OCI-LY7 (cell line): ENCODE measurements at regions not wholly inside any gene's neighbourhood (a gene's known extent, or its start where the extent isn't known, plus 50 kb on each side); places are given as distances from the start of the nearest gene placed in this dataset.

Source experiments
- CTCF ChIP-seq: fragments of 200-600 bp; sonication (generic); conservative IDR thresholded peaks from 2 replicates; pipeline ENCODE4 v1.5.1; 2014; ENCODE audit warnings: mild to moderate bottlenecking, antibody characterized with exemption, low read length, moderate library complexity, mixed read lengths
- EZH2phosphoT487 ChIP-seq: fragments of 200-600 bp; sonication (generic); IDR thresholded peaks from 2 replicates; pipeline ENCODE4 v1.6.1; 2018; ENCODE audit warnings: low read depth, borderline replicate concordance, mild to moderate bottlenecking, mixed run types, antibody characterized with exemption, low read length, moderate library complexity, mixed read lengths

DNA sequence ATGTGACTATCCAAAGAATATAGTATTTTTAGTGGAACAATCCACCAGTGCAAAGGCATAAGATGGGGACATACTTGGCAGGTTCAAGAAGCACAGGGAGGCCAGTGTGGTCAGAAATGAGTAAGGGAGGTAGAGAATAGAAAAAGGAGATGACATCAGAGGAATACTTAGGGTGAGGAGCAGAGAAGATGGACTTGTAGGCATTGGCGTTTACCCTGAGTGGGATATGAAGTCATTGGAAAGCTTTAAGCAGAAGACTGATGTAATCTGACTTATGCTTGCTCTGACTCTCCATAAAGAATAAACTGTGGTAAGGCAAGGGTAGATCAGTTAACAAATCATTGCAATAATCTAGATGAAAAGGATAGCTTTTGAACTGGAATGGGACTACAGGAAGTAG lies 228.7 kb downstream of the GJA1 start:
- TF ChIP-seq CTCF = no peak
- no peak for TF ChIP-seq EZH2phosphoT487
